Breast epithelium (tissue), 4 donors: ENCODE measurements at regions not wholly inside any gene's neighbourhood (a gene's known extent, or its start where the extent isn't known, plus 50 kb on each side); places are given as distances from the start of the nearest gene placed in this dataset.
"Not testable (repeated sequence)": the region's sequence is repeated elsewhere in the genome, so short reads cannot be mapped to it uniquely, and the experiment has no call there.

ENCODE experiments used
- DNase-seq, 2 donors: peaks; one replicate each; pipeline ENCODE4 v3.0.0-alpha.2; 2019; ENCODE audit warnings: low spot score in 2 of 2
- H3K27ac ChIP-seq, 2 donors: fragments of 200-600 bp; sonication (generic) in 1 of 2; one replicate each; pipeline ENCODE4 v1.5.1; 2016 to 2019; ENCODE audit warnings: mild to moderate bottlenecking in 1 of 2
- H3K27me3 ChIP-seq, 2 donors: fragments of 200-600 bp; sonication (generic) in 1 of 2; one replicate each; pipeline versions ENCODE4 v1.5.1 to v1.6.0; 2017 to 2019; ENCODE audit warnings: control low read depth in 1 of 2, mild to moderate bottlenecking in 1 of 2
- H3K36me3 ChIP-seq: fragments of 200-600 bp; one replicate; pipeline ENCODE4 v1.5.1; 2019
- H3K4me1 ChIP-seq, 2 donors: fragments of 200-600 bp; sonication (generic); one replicate each; pipeline ENCODE4 v1.5.1; 2016 to 2019; ENCODE audit warnings: control low read depth in 1 of 2
- H3K4me3 ChIP-seq, 3 donors: fragments of 200-600 bp; sonication (generic); 1 replicate in 2 of 3; 2 replicates in 1 of 3; pipeline ENCODE4 v1.5.1; 2016 to 2019; ENCODE audit warnings: mild to moderate bottlenecking in 3 of 3, moderate library complexity in 2 of 3
- H3K9me3 ChIP-seq, 2 donors: fragments of 200-600 bp; sonication (generic) in 1 of 2; one replicate each; pipeline ENCODE4 v1.5.1; 2016 to 2019; ENCODE audit warnings: control low read depth in 1 of 2
- CTCF ChIP-seq, 3 donors: fragments of 450-650 bp; IDR thresholded peaks; one replicate each; pipeline ENCODE4 v1.5.1; 2016 to 2017; ENCODE audit warnings: antibody characterized with exemption in 3 of 3, mild to moderate bottlenecking in 3 of 3, moderate library complexity in 3 of 3
- POLR2A ChIP-seq: fragments of 450-650 bp; IDR thresholded peaks from one replicate; pipeline ENCODE4 v1.6.1; 2016; ENCODE audit warnings: antibody characterized with exemption, mild to moderate bottlenecking, moderate library complexity
- POLR2AphosphoS5 ChIP-seq, 3 donors: sonication (generic); formaldehyde crosslinking; IDR thresholded peaks; one replicate each; pipeline ENCODE4 v1.6.1; 2017; ENCODE audit warnings: antibody characterized with exemption in 3 of 3
- intact Hi-C: fragments of 100-400 bp; cut with DNase I; formaldehyde crosslinking; loops from one replicate; pipeline ENCODE4 v1.15.1; 2023; ENCODE audit warnings: low total_unique reads

DNA sequence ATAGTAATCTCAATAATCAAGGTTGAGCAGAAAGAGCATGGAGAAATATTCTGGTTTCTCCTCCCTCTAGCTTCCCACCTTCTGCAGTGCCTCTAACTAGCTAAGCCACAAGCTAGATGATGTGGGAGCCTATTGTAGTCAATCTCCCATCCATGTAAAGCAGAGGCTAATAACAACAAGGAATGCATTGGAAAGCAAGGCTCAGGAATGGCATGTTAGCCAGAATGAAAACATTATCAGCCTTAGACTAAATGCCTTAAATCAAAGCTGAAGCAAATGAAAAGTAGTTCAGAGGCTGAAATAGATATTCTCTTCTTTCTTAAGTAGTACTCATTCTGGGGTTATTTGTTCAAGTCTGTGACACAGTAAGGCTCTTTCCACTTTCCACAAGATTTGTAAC is 350.3 kb upstream of the DPPA4 start:
- H3K4me3 ChIP-seq: no peak overlapping the region
- no peak overlapping the region for H3K27ac ChIP-seq
- TF ChIP-seq POLR2A (no peak), POLR2AphosphoS5 (IDR thresholded peaks at IDR 0.05) (no peak), CTCF (IDR thresholded peaks at IDR 0.05) (no peak)
- no peaks in the 10 kb centered on the region for H3K27me3 ChIP-seq
- H3K4me1 ChIP-seq: no peaks in the 10 kb centered on the region
- intact Hi-C loops: no loop called here
- H3K9me3 ChIP-seq: peaks cover 0 to 16% of the 10 kb centered on the region in 2 donors
- H3K36me3 ChIP-seq: no peaks in the 10 kb centered on the region
- no peak for DNase-seq

DNA sequence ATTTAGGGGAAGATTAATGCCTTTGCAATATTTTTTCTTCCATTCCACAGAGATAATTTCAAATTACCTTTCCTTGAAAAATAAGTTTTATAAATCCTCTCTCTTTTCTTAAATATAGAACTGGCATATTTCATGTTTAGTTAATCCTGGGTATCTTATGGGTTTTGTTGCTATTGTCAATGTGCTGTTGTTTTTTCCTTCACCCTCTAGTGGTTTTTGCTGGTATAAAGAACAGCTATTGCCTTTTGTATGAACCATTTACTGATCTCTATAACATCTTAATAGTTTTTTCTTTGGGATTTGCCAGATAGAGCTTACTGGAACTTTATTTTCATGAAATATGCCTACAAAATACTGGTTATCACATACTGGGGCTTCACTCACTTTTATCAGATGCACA is 359.6 kb upstream of the DPPA4 start:
- intact Hi-C loops: no loop called here
- Histone ChIP-seq H3K9me3 (peaks cover 9 to 19% of the 10 kb centered on the region in 2 donors), H3K4me3 (no peak overlapping the region), H3K27me3 (no peaks in the 10 kb centered on the region), H3K36me3 (no peaks in the 10 kb centered on the region), H3K27ac (no peak overlapping the region), H3K4me1 (no peaks in the 10 kb centered on the region)
- no peak for DNase-seq
- TF ChIP-seq CTCF (IDR thresholded peaks at IDR 0.05) (no peak), POLR2AphosphoS5 (IDR thresholded peaks at IDR 0.05) (no peak), POLR2A (no peak)

GRCh38 chr3:109702252-109702651 is 364.9 kb upstream of the DPPA4 start:
- DNase-seq: no peak
- TF ChIP-seq POLR2A (no peak), CTCF (IDR thresholded peaks at IDR 0.05) (no peak), POLR2AphosphoS5 (IDR thresholded peaks at IDR 0.05) (no peak)
- Histone ChIP-seq H3K9me3 (no peaks in the 10 kb centered on the region), H3K4me1 (no peaks in the 10 kb centered on the region), H3K27ac (no peak overlapping the region), H3K4me3 (no peak overlapping the region), H3K27me3 (no peaks in the 10 kb centered on the region), H3K36me3 (no peaks in the 10 kb centered on the region)
- intact Hi-C loops: no loop called here

DNA sequence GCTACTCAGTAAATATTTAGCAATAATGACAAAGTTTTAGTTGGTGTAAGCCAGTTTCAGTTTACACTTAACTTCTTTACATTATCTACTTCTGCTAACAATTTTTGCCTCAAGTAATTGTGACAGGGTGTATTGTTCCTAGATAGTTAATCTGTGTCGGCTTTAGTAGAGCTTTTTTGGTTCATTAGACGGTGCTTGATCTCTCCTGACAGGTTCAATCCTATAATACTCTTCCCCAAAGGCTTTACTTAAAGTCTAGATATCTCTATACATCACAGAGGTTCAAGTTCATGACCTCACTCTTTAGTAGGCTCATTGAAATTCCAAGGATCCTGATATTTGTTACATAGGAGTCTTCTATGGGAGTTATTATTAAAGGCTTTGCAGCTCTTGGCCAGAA is 365.6 kb upstream of the DPPA4 start:
- no peak for DNase-seq
- H3K36me3 ChIP-seq: no peaks in the 10 kb centered on the region
- H3K4me1 ChIP-seq: no peaks in the 10 kb centered on the region
- TF ChIP-seq CTCF (IDR thresholded peaks at IDR 0.05) (no peak), POLR2AphosphoS5 (IDR thresholded peaks at IDR 0.05) (no peak), POLR2A (no peak)
- no peaks in the 10 kb centered on the region for H3K9me3 ChIP-seq
- intact Hi-C loops: no loop called here
- H3K27ac ChIP-seq: no peak overlapping the region
- H3K27me3 ChIP-seq: no peaks in the 10 kb centered on the region
- H3K4me3 ChIP-seq: no peak overlapping the region

GRCh38 chr3:109705133-109705532 is 367.8 kb upstream of the DPPA4 start:
- not testable (repeated sequence) for H3K36me3 ChIP-seq, DNase-seq

DNA sequence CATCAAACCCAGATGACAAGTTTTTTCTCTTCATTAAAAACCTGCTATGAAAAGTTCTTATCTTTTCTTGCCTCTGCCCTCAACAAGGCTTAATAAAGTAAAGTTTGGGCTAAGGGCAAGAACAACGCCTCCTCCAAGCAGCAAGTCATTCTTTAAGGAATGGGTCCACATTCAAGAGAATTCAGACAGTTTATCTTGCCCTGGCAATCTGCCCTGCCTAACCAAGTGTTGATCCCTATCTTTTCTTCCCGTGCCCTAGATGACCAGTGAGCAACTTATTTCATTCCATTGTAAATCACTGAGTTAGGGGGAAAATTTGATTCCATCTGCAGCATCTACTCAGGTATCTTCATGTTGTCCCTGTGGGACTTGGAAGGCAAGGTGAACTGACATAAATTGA is 370.3 kb upstream of the DPPA4 start:
- Histone ChIP-seq H3K27ac (no peak overlapping the region), H3K4me1 (no peaks in the 10 kb centered on the region), H3K36me3 (no peaks in the 10 kb centered on the region), H3K27me3 (no peaks in the 10 kb centered on the region), H3K4me3 (no peak overlapping the region), H3K9me3 (no peaks in the 10 kb centered on the region)
- intact Hi-C loops: no loop called here
- TF ChIP-seq POLR2A: no peak
- DNase-seq: no peak

More at GRCh38 chr3:109705133-109705532, 367.8 kb upstream of the DPPA4 start:
- H3K9me3 ChIP-seq, intact Hi-C loops, H3K27me3 ChIP-seq, H3K4me1 ChIP-seq, H3K4me3 ChIP-seq, H3K27ac ChIP-seq: not testable (repeated sequence)
